Hematopoietic multipotent progenitor cell treated with erythropoietin and hydrocortisone succinate and interleukin-3 and kit ligand, for 8 days (in vitro differentiated cells): ENCODE measurements at regions not wholly inside any gene's neighbourhood (a gene's known extent, or its start where the extent isn't known, plus 50 kb on each side); places are given as distances from the start of the nearest gene placed in this dataset.
"Not testable (repeated sequence)": the region's sequence is repeated elsewhere in the genome, so short reads cannot be mapped to it uniquely, and the experiment has no call there.

Experiments
- DNase-seq: peaks from one replicate; pipeline ENCODE4 v3.0.0-alpha.2; 2015

GRCh38 chr12:65694130-65694529, 130.2 kb upstream of the HMGA2 start:
- no peak for DNase-seq

- no peak for DNase-seq
These were observed 129.0 kb upstream of the HMGA2 start for GRCh38 chr12:65695113-65695865.

- no peak for DNase-seq
These were observed 128.1 kb upstream of the HMGA2 start for GRCh38 chr12:65696227-65696626.

- no peak for DNase-seq
These were observed 125.0 kb upstream of the HMGA2 start for GRCh38 chr12:65699251-65699650.

- no peak for DNase-seq
These were observed 121.1 kb upstream of the HMGA2 start for GRCh38 chr12:65703176-65703575.

- no peak for DNase-seq
These were observed 118.9 kb upstream of the HMGA2 start for GRCh38 chr12:65705380-65705876.

- no peak for DNase-seq
These were observed 117.2 kb upstream of the HMGA2 start for GRCh38 chr12:65707051-65707450.

GRCh38 chr12:65712260-65713004, 111.9 kb upstream of the HMGA2 start:
- DNase-seq, result no peak

- DNase-seq, result no peak
These were observed 108.3 kb upstream of the HMGA2 start for GRCh38 chr12:65715961-65716360.

- no peak for DNase-seq
These were observed 103.8 kb upstream of the HMGA2 start for GRCh38 chr12:65720136-65721130.

- DNase-seq, result no peak
These were observed 102.6 kb upstream of the HMGA2 start for GRCh38 chr12:65721541-65722190.

- no peak for DNase-seq
These were observed 98.9 kb upstream of the HMGA2 start for GRCh38 chr12:65725376-65725775.

- no peak for DNase-seq
These were observed 95.8 kb upstream of the HMGA2 start for GRCh38 chr12:65728455-65728847.

- DNase-seq, result no peak
These were observed 95.2 kb upstream of the HMGA2 start for GRCh38 chr12:65728848-65729793.

- DNase-seq, result no peak
These were observed 92.5 kb upstream of the HMGA2 start for GRCh38 chr12:65731771-65732170.

GRCh38 chr12:65733643-65734042, 90.6 kb upstream of the HMGA2 start:
- not testable (repeated sequence) for DNase-seq

- DNase-seq, result no peak
These were observed 90.1 kb upstream of the HMGA2 start for GRCh38 chr12:65734226-65734625.

GRCh38 chr12:65739606-65740005, 84.7 kb upstream of the HMGA2 start:
- DNase-seq, result no peak

GRCh38 chr12:65740506-65740872, 83.8 kb upstream of the HMGA2 start:
- no peak for DNase-seq

GRCh38 chr12:65740873-65741600, 83.2 kb upstream of the HMGA2 start:
- DNase-seq, result peak; percentile 77

- peak; percentile 15 for DNase-seq
These were observed 82.6 kb upstream of the HMGA2 start for GRCh38 chr12:65741656-65742017.
